Immature natural killer cell (primary cell): ENCODE measurements at regions not wholly inside any gene's neighbourhood (a gene's known extent, or its start where the extent isn't known, plus 50 kb on each side); places are given as distances from the start of the nearest gene placed in this dataset.
A peak's percentile ranks its signal among the peaks of the same experiment; 100 is the strongest.
"Not testable (repeated sequence)": the region's sequence is repeated elsewhere in the genome, so short reads cannot be mapped to it uniquely, and the experiment has no call there.

ENCODE experiments used
- DNase-seq, 3 donors: peaks; one replicate each; pipeline ENCODE4 v3.0.0; 2022; ENCODE audit warnings: mixed read lengths in 1 of 3
- H3K27ac Mint-ChIP-seq, 6 donors: one replicate each; pipeline ENCODE4 v1.8.0; 2020; ENCODE audit warnings: mixed read lengths in 6 of 6, mild to moderate bottlenecking in 5 of 6, inconsistent platforms in 4 of 6, moderate library complexity in 3 of 6
- H3K27me3 Mint-ChIP-seq, 3 donors: one replicate each; pipeline ENCODE4 v1.8.0; 2020 to 2021; ENCODE audit warnings: low read depth in 3 of 3, mild to moderate bottlenecking in 3 of 3, mixed read lengths in 3 of 3, moderate library complexity in 3 of 3, inconsistent platforms in 1 of 3
- H3K36me3 Mint-ChIP-seq, 3 donors: one replicate each; pipeline ENCODE4 v1.8.0; 2020; ENCODE audit warnings: mixed read lengths in 3 of 3, inconsistent platforms in 2 of 3, mild to moderate bottlenecking in 2 of 3
- H3K4me1 Mint-ChIP-seq, 2 donors: one replicate each; pipeline ENCODE4 v1.8.0; 2020; ENCODE audit warnings: inconsistent platforms in 2 of 2, mild to moderate bottlenecking in 2 of 2, mixed read lengths in 2 of 2, moderate library complexity in 1 of 2
- H3K4me3 Mint-ChIP-seq, 5 donors: one replicate each; pipeline ENCODE4 v1.8.0; 2020; ENCODE audit warnings: mild to moderate bottlenecking in 5 of 5, mixed read lengths in 5 of 5, inconsistent platforms in 3 of 5, moderate library complexity in 3 of 5
- H3K9me3 Mint-ChIP-seq, 6 donors: one replicate each; pipeline ENCODE4 v1.8.0; 2020; ENCODE audit warnings: mild to moderate bottlenecking in 6 of 6, mixed read lengths in 6 of 6, inconsistent platforms in 4 of 6, moderate library complexity in 3 of 6

GRCh38 chr3:170692720-170693119 is 106.8 kb upstream of the SLC7A14 start:
- Mint-ChIP-seq H3K4me3 (no peak overlapping the region), H3K27me3 (peaks cover 0 to 5% (median 0%) of the 10 kb centered on the region in 3 donors), H3K36me3 (no peaks in the 10 kb centered on the region), H3K27ac (no peak overlapping the region), H3K9me3 (no peaks in the 10 kb centered on the region), H3K4me1 (no peaks in the 10 kb centered on the region)
- DNase-seq: no peak

- Mint-ChIP-seq H3K27me3 (peaks cover 0 to 3% (median 0%) of the 10 kb centered on the region in 3 donors), H3K4me3 (no peak overlapping the region), H3K27ac (no peak overlapping the region), H3K36me3 (no peaks in the 10 kb centered on the region), H3K9me3 (no peaks in the 10 kb centered on the region), H3K4me1 (no peaks in the 10 kb centered on the region)
- no peak for DNase-seq
Observed at GRCh38 chr3:170690661-170690981, 104.7 kb upstream of the SLC7A14 start.

GRCh38 chr3:170689893-170690660 is 104.2 kb upstream of the SLC7A14 start:
- Mint-ChIP-seq H3K4me3 (no peak overlapping the region), H3K36me3 (no peaks in the 10 kb centered on the region), H3K27me3 (peaks cover 0 to 3% (median 0%) of the 10 kb centered on the region in 3 donors), H3K9me3 (no peaks in the 10 kb centered on the region), H3K27ac (no peak overlapping the region), H3K4me1 (no peaks in the 10 kb centered on the region)
- DNase-seq: peak in 2 of 3 donors; percentile 3 to 7

GRCh38 chr3:170689296-170689829 is 103.5 kb upstream of the SLC7A14 start:
- Mint-ChIP-seq H3K4me3 (no peak overlapping the region), H3K36me3 (no peaks in the 10 kb centered on the region), H3K27ac (no peak overlapping the region), H3K27me3 (peaks cover 0 to 3% (median 0%) of the 10 kb centered on the region in 3 donors), H3K9me3 (no peaks in the 10 kb centered on the region), H3K4me1 (no peaks in the 10 kb centered on the region)
- DNase-seq: no peak

GRCh38 chr3:170688222-170688621 is 102.3 kb upstream of the SLC7A14 start:
- DNase-seq, H3K4me3 Mint-ChIP-seq, H3K9me3 Mint-ChIP-seq, H3K4me1 Mint-ChIP-seq, H3K27ac Mint-ChIP-seq, H3K27me3 Mint-ChIP-seq, H3K36me3 Mint-ChIP-seq: not testable (repeated sequence)

- Mint-ChIP-seq H3K27ac (no peak overlapping the region), H3K4me3 (no peak overlapping the region), H3K36me3 (no peaks in the 10 kb centered on the region), H3K9me3 (no peaks in the 10 kb centered on the region), H3K4me1 (no peaks in the 10 kb centered on the region), H3K27me3 (peaks cover 0 to 2% (median 0%) of the 10 kb centered on the region in 3 donors)
- no peak for DNase-seq
Observed at GRCh38 chr3:170680593-170680992, 94.7 kb upstream of the SLC7A14 start.

GRCh38 chr3:170679190-170679589 is 93.3 kb upstream of the SLC7A14 start:
- no peaks in the 10 kb centered on the region for H3K4me1 Mint-ChIP-seq
- H3K27me3 Mint-ChIP-seq: peaks cover 0 to 2% (median 0%) of the 10 kb centered on the region in 3 donors
- H3K4me3 Mint-ChIP-seq: no peak overlapping the region
- no peak for DNase-seq
- no peak overlapping the region for H3K27ac Mint-ChIP-seq
- H3K9me3 Mint-ChIP-seq: no peaks in the 10 kb centered on the region
- H3K36me3 Mint-ChIP-seq: no peaks in the 10 kb centered on the region

GRCh38 chr3:170670504-170670903 is 84.6 kb upstream of the SLC7A14 start:
- Mint-ChIP-seq H3K4me1 (no peaks in the 10 kb centered on the region), H3K9me3 (peaks cover 0 to 5% (median 1%) of the 10 kb centered on the region in 6 donors), H3K4me3 (no peak overlapping the region), H3K27ac (no peak overlapping the region), H3K27me3 (peaks cover 0 to 8% (median 1%) of the 10 kb centered on the region in 3 donors), H3K36me3 (peaks cover 0 to 5% (median 0%) of the 10 kb centered on the region in 3 donors)
- DNase-seq: no peak

- not testable (repeated sequence) for H3K9me3 Mint-ChIP-seq, H3K4me1 Mint-ChIP-seq, H3K27ac Mint-ChIP-seq, H3K4me3 Mint-ChIP-seq, DNase-seq, H3K36me3 Mint-ChIP-seq, H3K27me3 Mint-ChIP-seq
Observed at GRCh38 chr3:170662986-170663385, 77.1 kb upstream of the SLC7A14 start.

GRCh38 chr3:170660139-170660538 is 74.3 kb upstream of the SLC7A14 start:
- Mint-ChIP-seq H3K4me3 (no peak overlapping the region), H3K4me1 (no peaks in the 10 kb centered on the region), H3K36me3 (no peaks in the 10 kb centered on the region), H3K27ac (no peak overlapping the region), H3K9me3 (peaks cover 0 to 3% (median 0%) of the 10 kb centered on the region in 6 donors), H3K27me3 (peaks cover 0 to 8% (median 2%) of the 10 kb centered on the region in 3 donors)
- DNase-seq: no peak

GRCh38 chr3:170657312-170657711 is 71.4 kb upstream of the SLC7A14 start:
- Mint-ChIP-seq H3K4me3 (no peak overlapping the region), H3K4me1 (no peaks in the 10 kb centered on the region), H3K27ac (no peak overlapping the region), H3K36me3 (no peaks in the 10 kb centered on the region), H3K27me3 (peaks cover 0 to 7% (median 4%) of the 10 kb centered on the region in 3 donors), H3K9me3 (no peaks in the 10 kb centered on the region)
- DNase-seq: no peak

GRCh38 chr3:170656284-170656683 is 70.4 kb upstream of the SLC7A14 start:
- Mint-ChIP-seq H3K27ac (no peak overlapping the region), H3K27me3 (peaks cover 0 to 7% (median 4%) of the 10 kb centered on the region in 3 donors), H3K4me3 (no peak overlapping the region), H3K36me3 (no peaks in the 10 kb centered on the region), H3K4me1 (no peaks in the 10 kb centered on the region), H3K9me3 (no peaks in the 10 kb centered on the region)
- no peak for DNase-seq

- Mint-ChIP-seq H3K4me3 (no peak overlapping the region), H3K27ac (no peak overlapping the region), H3K4me1 (no peaks in the 10 kb centered on the region), H3K27me3 (peaks cover 3 to 5% (median 4%) of the 10 kb centered on the region in 3 donors), H3K36me3 (no peaks in the 10 kb centered on the region), H3K9me3 (no peaks in the 10 kb centered on the region)
- DNase-seq: no peak
Observed at GRCh38 chr3:170653801-170654200, 67.9 kb upstream of the SLC7A14 start.

- H3K27ac Mint-ChIP-seq: no peak overlapping the region
- H3K9me3 Mint-ChIP-seq: no peaks in the 10 kb centered on the region
- H3K27me3 Mint-ChIP-seq: peaks cover 4 to 9% (median 6%) of the 10 kb centered on the region in 3 donors
- no peaks in the 10 kb centered on the region for H3K36me3 Mint-ChIP-seq
- no peak overlapping the region for H3K4me3 Mint-ChIP-seq
- no peaks in the 10 kb centered on the region for H3K4me1 Mint-ChIP-seq
- DNase-seq: no peak
Observed at GRCh38 chr3:170651260-170651845, 65.5 kb upstream of the SLC7A14 start.
